ENCODE measurements at regions not wholly inside any gene's neighbourhood (a gene's known extent, or its start where the extent isn't known, plus 50 kb on each side); places are given as distances from the start of the nearest gene placed in this dataset.

GRCh38 chr5:164059471-164059870 is 554.1 kb downstream of the MAT2B start:
- no peak overlapping the region for H3K4me3 ChIP-seq (ENCODE audit: severe bottlenecking)
- H3K4me1 ChIP-seq (ENCODE audit: insufficient read depth, poor library complexity, severe bottlenecking), result no peaks in the 10 kb centered on the region
- no peaks in the 10 kb centered on the region for H3K36me3 ChIP-seq (ENCODE audit: low read depth)
- DNase-seq (ENCODE audit: low spot score) (no peak), ATAC-seq (ENCODE audit: low read depth) (no peak)
- H3K9me3 ChIP-seq (ENCODE audit: severe bottlenecking), result no peaks in the 10 kb centered on the region
- no peak for TF ChIP-seq CTCF (IDR thresholded peaks at IDR 0.05; ENCODE audit: poor library complexity, severe bottlenecking)
- no peak overlapping the region for H3K27ac ChIP-seq (ENCODE audit: poor library complexity, severe bottlenecking)
- peaks cover 5% of the 10 kb centered on the region for H3K27me3 ChIP-seq (ENCODE audit: insufficient read depth, poor library complexity, severe bottlenecking)

GRCh38 chr5:164060786-164061355 is 555.5 kb downstream of the MAT2B start:
- TF ChIP-seq CTCF (IDR thresholded peaks at IDR 0.05; ENCODE audit: poor library complexity, severe bottlenecking), result no peak
- no peaks in the 10 kb centered on the region for H3K36me3 ChIP-seq (ENCODE audit: low read depth)
- H3K9me3 ChIP-seq (ENCODE audit: severe bottlenecking), result no peaks in the 10 kb centered on the region
- H3K27ac ChIP-seq (ENCODE audit: poor library complexity, severe bottlenecking), result no peak overlapping the region
- DNase-seq (ENCODE audit: low spot score), result no peak
- no peaks in the 10 kb centered on the region for H3K4me1 ChIP-seq (ENCODE audit: insufficient read depth, poor library complexity, severe bottlenecking)
- H3K4me3 ChIP-seq (ENCODE audit: severe bottlenecking), result no peak overlapping the region
- H3K27me3 ChIP-seq (ENCODE audit: insufficient read depth, poor library complexity, severe bottlenecking), result peaks cover 5% of the 10 kb centered on the region
- no peak for ATAC-seq (ENCODE audit: low read depth)

GRCh38 chr5:164062304-164062703 is 556.9 kb downstream of the MAT2B start:
- ATAC-seq (ENCODE audit: low read depth), result no peak
- Histone ChIP-seq H3K36me3 (ENCODE audit: low read depth) (no peaks in the 10 kb centered on the region), H3K27me3 (ENCODE audit: insufficient read depth, poor library complexity, severe bottlenecking) (peaks cover 5% of the 10 kb centered on the region), H3K9me3 (ENCODE audit: severe bottlenecking) (no peaks in the 10 kb centered on the region), H3K4me1 (ENCODE audit: insufficient read depth, poor library complexity, severe bottlenecking) (no peaks in the 10 kb centered on the region), H3K4me3 (ENCODE audit: severe bottlenecking) (no peak overlapping the region), H3K27ac (ENCODE audit: poor library complexity, severe bottlenecking) (no peak overlapping the region)
- DNase-seq (ENCODE audit: low spot score), result no peak
- TF ChIP-seq CTCF (IDR thresholded peaks at IDR 0.05; ENCODE audit: poor library complexity, severe bottlenecking), result no peak

GRCh38 chr5:164065266-164065665 is 559.8 kb downstream of the MAT2B start:
- Histone ChIP-seq H3K36me3 (ENCODE audit: low read depth) (no peaks in the 10 kb centered on the region), H3K27me3 (ENCODE audit: insufficient read depth, poor library complexity, severe bottlenecking) (no peaks in the 10 kb centered on the region), H3K4me3 (ENCODE audit: severe bottlenecking) (no peak overlapping the region), H3K4me1 (ENCODE audit: insufficient read depth, poor library complexity, severe bottlenecking) (no peaks in the 10 kb centered on the region), H3K27ac (ENCODE audit: poor library complexity, severe bottlenecking) (no peak overlapping the region), H3K9me3 (ENCODE audit: severe bottlenecking) (no peaks in the 10 kb centered on the region)
- DNase-seq (ENCODE audit: low spot score) (no peak), ATAC-seq (ENCODE audit: low read depth) (no peak)
- TF ChIP-seq CTCF (IDR thresholded peaks at IDR 0.05; ENCODE audit: poor library complexity, severe bottlenecking), result no peak

GRCh38 chr5:164071671-164072070 is 566.3 kb downstream of the MAT2B start:
- no peak for TF ChIP-seq CTCF (IDR thresholded peaks at IDR 0.05; ENCODE audit: poor library complexity, severe bottlenecking)
- ATAC-seq (ENCODE audit: low read depth) (no peak), DNase-seq (ENCODE audit: low spot score) (no peak)
- no peak overlapping the region for H3K4me3 ChIP-seq (ENCODE audit: severe bottlenecking)
- no peak overlapping the region for H3K27ac ChIP-seq (ENCODE audit: poor library complexity, severe bottlenecking)
- no peaks in the 10 kb centered on the region for H3K4me1 ChIP-seq (ENCODE audit: insufficient read depth, poor library complexity, severe bottlenecking)
- no peaks in the 10 kb centered on the region for H3K9me3 ChIP-seq (ENCODE audit: severe bottlenecking)
- H3K27me3 ChIP-seq (ENCODE audit: insufficient read depth, poor library complexity, severe bottlenecking), result peaks cover 13% of the 10 kb centered on the region
- no peaks in the 10 kb centered on the region for H3K36me3 ChIP-seq (ENCODE audit: low read depth)
